Head of caudate nucleus (tissue), 42 donors: ENCODE measurements at regions not wholly inside any gene's neighbourhood (a gene's known extent, or its start where the extent isn't known, plus 50 kb on each side); places are given as distances from the start of the nearest gene placed in this dataset.
A peak's percentile ranks its signal among the peaks of the same experiment; 100 is the strongest.
"Not testable (repeated sequence)": the region's sequence is repeated elsewhere in the genome, so short reads cannot be mapped to it uniquely, and the experiment has no call there.

Experiments used
- DNase-seq, 42 donors: peaks; one replicate each; pipeline versions ENCODE4 v3.0.0 to v3.0.0-alpha.2; 2020 to 2021; ENCODE audit warnings: mixed read lengths in 7 of 42
- intact Hi-C: fragments of 100-400 bp; cut with DNase I; formaldehyde crosslinking; loops from one replicate; pipeline ENCODE4 v1.15.0; 2022

DNA sequence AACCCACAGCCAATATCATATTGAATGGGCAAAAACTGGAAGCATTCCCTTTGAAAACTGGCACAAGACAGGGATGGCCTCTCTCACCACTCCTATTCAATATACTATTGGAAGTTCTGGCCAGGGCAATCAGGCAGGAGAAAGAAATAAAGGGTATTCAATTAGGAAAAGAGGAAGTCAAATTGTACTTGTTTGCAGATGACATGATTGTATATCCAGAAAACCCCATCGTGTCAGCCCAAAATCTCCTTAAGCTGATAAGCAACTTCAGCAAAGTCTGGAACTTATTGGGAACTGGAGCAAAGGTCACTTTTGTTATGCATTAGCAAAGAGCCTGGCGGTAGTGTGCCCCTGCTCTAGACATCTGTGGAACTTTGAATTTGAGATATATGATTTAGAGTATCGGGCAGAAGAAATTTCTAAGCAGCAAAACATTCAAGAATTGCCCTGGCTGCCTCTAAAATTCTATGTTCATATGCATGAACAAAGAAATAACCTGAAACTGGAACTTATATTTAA is 53.4 kb upstream of the PSMA1 start:
- DNase-seq, intact Hi-C loops: not testable (repeated sequence)

DNA sequence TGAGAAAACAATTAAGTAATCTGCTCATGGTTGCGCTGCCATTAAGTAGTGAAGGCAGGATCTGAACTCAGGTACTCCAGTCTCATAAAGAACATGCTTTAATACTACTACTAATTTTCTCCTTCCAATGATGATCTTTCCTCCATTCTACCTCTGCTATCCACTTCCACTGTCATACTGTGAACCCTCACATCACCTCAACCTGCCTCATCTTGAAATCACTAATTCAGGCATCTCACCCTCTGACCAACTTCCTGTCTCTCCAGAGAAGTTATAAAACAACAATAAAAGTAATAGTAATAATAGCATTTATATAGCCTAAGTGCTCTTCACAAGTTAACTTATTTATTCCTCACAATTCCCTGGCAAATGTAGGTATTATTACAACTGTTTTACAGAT is 57.1 kb upstream of the PSMA1 start:
- DNase-seq, result no peak
- intact Hi-C loops, result no loop called here

DNA sequence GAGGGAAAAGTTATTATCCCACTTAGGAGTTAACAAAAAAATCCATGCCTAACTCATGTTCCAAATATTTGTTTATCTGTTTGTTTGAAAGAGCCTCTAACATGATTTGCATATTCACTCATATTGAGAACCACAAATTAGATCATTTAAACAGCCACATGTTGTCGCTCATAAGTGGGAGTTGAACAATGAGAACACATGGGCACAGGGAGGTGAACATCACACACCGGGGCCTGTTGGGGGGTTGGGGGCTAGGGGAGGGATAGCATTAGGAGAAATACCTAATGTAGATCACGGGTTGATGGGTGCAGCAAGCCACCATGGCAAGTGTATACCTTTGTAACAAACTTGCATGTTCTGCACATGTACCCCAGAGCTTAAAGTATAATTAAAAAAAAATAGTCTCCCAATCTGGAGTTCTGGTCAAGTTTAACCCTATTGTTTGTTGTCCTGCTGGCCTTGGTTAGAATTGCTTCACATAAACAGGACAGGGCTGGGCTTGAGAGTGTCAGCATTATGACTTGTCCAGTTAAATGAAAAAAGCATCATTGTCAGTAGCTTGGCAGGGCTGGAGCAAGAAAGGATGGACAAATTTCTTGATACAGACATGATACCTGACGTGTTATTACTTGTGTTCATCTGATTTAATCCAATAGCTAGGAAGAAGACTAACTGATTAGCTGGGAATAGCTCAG is 57.8 kb upstream of the PSMA1 start:
- DNase-seq, result no peak
- intact Hi-C loops, result no loop called here

DNA sequence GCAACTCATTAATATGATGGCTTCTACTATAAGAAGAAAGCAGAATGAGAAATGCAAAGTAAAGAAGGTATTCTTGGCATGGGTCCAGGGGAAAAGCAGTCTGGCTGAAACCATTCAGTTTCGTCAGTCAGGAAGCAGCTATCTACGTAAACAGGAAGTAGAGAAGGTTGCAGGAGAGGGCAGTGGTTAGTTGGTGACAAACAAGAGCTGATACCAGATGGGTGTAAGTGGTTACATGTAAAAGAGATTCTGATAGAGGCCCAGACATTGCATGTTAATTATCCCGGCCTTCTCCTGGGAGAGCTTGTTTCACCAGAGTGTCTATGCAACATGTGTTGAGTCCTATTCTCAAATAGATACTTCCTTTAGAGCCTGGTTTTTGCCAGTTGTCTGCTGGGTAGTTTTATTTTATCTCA is 58.4 kb upstream of the PSMA1 start:
- DNase-seq, result peak in 3 of 42 donors; percentile 4 to 42 (median 7)
- intact Hi-C loops, result no loop called here

DNA sequence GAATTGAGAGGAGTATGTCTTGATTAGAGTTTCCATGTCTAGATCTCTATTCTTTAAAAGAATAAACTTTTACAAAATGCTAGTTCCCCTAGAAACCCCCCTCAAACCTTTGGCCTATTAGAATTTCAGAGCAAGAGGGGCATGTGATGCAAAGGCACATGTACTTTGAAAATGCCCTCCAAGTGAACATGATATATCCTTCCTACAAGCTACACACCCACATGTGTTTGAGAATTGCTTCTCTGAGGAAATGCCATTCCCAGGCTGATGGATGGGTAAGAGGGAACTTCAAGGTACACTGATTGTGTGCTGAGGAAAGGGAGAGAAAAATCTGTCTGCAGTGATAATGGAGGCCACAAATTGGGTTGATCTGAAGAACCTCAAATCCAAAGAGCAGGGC is 59.5 kb upstream of the PSMA1 start:
- no peak for DNase-seq
- intact Hi-C loops, result no loop called here

DNA sequence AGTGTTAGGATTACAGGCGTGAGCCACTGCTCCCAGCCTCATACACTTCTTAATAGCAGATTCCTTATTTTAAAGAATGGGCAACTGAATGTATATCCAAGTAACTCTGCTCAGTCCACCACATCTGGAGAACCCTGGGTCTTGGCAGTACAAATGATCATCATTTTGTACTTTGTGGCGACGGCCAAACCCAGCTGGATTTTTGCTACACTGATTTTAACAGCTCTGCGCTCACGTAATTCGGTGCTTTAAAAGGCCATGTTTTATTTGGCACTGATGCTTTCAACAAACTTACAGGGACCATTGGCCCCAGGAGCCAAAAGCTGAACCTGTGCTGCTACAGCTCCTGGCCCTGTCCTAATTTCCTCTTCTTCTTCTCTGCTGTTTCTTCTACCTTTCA is 60.8 kb upstream of the PDE3B start:
- intact Hi-C loops, result no loop called here
- DNase-seq, result no peak

DNA sequence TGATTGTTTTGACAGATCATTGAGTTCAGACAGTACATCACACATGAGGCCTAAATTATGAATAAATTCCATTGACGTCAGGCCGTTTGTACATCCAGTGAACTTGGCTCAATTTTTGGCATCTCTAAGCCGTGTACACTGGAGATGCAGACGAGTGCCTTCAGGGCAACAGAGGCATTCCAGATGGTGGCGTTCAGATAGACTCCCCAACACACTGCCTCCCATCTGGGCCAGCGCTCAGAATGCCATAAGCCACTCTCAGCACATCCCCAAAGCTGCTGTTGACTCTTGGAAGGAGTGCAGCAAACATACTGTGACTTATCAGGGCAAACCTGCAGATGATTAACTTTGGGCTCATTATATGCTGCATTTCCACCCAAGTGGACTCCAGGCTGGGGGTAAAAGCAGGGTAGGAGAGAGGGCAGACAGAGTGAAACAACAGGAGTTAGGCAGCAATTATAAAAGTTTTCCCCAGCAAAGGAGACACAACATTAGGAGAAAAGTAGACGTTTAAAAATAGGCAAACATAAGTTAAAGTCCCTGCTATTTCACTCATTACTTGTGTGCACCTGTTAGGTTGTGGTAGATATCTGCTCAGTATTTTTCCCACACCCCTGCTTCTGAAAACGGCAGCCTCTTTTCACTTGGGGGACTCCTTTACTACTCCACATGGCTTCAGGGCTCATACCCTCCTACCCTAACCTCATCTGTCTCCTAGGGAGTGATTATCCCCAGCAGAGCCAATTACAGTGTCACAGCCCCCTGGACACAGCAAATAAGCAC is 60.2 kb upstream of the PDE3B start:
- DNase-seq, result no peak
- intact Hi-C loops, result no loop called here

DNA sequence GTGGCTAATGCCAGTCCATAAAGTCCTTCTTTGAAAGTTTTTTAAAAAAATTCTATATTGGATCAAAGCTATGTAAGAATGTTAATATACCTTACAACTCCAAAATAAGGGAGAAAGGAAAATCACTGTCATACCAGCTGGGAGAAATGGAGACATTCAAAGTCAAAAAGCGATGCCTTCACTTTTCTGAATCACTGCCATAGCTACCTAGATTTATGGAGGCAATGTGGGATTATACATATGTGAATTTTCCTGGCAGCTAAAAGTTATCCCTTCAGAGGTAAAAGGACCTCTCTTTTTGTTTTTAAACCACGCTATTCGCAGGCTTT is 59.6 kb upstream of the PDE3B start:
- intact Hi-C loops, result no loop called here
- no peak for DNase-seq

DNA sequence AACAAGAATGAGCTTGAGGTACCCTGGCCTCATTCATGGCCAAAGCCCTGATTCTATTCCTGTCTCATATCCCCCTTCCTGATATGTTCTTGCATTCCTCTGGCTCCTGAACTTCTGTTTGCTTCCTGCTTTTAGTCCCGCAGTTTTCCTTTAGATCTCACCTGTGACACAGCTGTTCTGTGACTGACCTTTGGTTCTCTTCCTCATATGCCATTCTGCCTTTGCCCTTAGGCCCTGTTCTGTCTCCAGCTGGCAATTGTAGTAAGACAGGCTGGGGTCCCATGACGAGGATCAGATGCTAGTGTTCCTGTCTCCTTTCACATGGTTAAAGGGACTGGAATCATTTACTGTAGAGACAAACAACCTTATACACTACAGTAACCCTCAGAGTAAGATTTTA is 59.0 kb upstream of the PDE3B start:
- intact Hi-C loops, result no loop called here

DNA sequence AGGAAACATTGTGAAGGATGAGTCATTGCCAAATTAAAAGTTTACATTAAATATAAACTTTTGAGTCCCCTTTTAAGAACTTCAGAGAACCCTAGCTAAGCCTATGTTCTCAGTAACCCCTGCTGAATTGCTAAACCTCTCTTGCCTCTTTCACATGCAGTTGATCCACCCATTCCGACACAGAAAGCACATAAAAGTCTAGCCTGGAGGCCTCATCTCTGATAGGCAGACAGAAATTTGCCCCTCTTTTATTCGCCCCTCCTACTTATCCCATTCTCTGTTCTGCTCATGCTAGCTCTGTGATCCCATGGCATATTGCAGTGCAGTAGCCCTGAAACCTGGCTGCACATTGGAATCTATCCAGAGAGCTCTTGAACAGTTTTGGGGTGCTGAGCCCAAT is 58.2 kb upstream of the PDE3B start:
- no peak for DNase-seq
- intact Hi-C loops, result no loop called here

More for the DNA sequence above, 59.0 kb upstream of the PDE3B start:
- DNase-seq, result no peak

DNA sequence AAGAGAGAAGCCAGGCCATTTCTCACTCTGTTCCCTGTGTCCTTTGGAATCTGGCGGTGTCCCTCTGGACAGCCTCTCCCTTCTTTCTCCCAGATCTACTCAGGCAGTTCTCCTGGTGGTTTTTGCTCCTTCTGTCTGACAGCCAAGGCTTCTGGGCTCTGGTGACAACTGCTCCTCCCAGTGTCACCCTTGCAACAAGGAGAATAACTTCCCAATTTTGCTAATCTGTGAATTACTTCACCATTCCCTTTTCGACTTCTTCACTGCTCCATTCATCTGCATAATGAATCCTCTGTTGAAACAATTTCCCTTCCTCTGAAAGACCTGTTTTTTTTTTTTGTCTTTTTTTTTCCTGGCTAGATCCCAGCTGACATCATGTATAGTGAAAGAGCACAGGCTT is 56.3 kb upstream of the PDE3B start:
- peak in 3 of 42 donors; percentile 5 to 39 (median 14) for DNase-seq
- intact Hi-C loops, result no loop called here

DNA sequence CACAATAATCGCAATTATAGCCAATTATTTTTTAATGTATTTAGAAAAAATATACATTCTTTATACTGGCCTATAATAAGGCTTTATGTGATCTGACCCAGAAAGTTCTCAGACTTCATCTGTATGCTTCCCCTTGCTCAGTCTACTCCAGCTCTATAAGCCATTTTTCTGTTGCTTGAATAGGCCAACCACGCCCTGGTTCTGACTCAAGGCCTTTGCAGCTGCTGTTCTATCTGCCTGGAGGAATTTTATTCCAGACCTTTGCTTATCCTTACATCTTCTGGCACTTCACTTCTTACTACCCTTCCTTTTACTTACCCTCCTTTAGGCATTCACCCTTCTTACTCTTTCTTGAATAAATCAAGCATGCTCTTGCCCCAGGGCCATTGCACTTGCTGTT is 54.9 kb upstream of the PDE3B start:
- intact Hi-C loops, result no loop called here
- no peak for DNase-seq

DNA sequence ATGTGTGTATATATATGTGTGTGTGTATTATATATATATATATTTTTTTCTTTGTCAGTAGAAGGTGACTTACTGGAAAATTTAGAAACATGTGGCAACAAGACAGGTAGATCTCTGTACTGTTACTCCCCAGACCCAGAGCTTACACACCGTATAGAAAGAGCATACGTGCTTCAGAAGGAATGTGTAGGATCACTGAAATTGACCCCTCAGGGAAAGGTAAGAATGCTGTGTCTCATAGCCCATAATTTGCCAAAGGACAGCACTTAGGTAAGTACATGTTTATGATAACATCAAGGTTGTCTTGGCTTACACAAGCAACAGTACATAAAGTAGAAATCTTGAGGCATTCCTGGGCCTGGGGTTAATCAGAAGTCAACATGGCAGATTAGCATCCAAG is 54.2 kb upstream of the PDE3B start:
- no peak for DNase-seq
- intact Hi-C loops, result no loop called here

DNA sequence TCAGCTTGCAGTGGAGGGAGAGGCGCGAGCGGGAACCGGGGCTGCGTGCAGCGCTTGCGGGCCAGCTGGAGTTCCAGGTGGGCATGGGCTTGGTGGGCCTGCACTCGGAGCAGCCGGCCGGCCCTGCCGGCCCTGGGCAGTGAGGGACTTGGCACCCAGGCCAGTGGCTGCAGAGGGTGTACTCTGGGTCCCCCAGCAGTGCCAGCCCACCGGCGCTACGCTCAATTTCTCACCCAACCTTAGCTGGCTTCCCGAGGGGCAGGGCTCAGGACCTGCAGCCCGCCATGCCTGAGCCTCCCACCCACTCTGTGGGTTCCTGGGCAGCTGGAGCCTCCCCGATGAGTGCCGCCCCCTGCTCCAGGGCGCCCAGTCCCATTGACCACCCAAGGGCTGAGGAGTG is 52.6 kb upstream of the PDE3B start:
- DNase-seq, intact Hi-C loops: not testable (repeated sequence)

DNA sequence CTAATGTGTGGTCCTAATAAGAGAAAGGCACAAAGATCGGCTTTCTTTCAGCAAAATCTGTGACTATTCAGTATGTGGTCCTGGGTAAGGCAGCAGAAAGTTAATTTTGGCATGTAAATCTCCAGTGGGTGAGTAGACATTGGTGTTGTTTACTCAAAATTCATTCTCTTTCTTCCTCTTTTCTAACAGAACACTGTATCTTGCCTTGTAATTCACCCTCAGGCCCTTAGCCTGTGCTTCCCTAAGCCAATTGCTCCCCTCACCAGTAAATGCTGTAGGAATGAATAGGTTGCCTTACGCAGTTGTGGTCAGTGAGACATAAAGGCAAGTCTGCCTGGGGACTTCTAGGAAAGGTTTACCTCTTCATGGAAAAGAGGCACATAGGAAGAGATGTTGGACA is 49.9 kb upstream of the PDE3B start:
- DNase-seq, result no peak
- intact Hi-C loops, result no loop called here
